BJ (cell line): ENCODE measurements at regions not wholly inside any gene's neighbourhood (a gene's known extent, or its start where the extent isn't known, plus 50 kb on each side); places are given as distances from the start of the nearest gene placed in this dataset.
"Not testable (repeated sequence)": the region's sequence is repeated elsewhere in the genome, so short reads cannot be mapped to it uniquely, and the experiment has no call there.

ENCODE experiments used
- CTCF ChIA-PET: fragments of 350-600 bp; formaldehyde crosslinking; extraction: SDS; loops from one replicate; lab custom pipeline; 2021; ENCODE audit warnings: antibody characterized with exemption, inconsistent platforms; lab: Yijun Ruan, JAX
- POLR2A ChIA-PET: fragments of 300-600 bp; sonication (Branson Sonifier 250); formaldehyde crosslinking; extraction: SDS; loops from one replicate; lab custom pipeline; 2021; ENCODE audit warnings: antibody characterized with exemption; lab: Charles Lee
- DNase-seq: peaks from one replicate; pipeline ENCODE4 v3.0.0-alpha.2; 2011; ENCODE audit warnings: low read depth
- H3K27me3 ChIP-seq: 2 replicates; pipeline ENCODE4 v1.6.0; 2011; ENCODE audit warnings: low read length; ENCODE audit not compliant: control insufficient read depth, insufficient read depth
- H3K36me3 ChIP-seq: 2 replicates; pipeline ENCODE4 v1.5.1; 2011; ENCODE audit warnings: low read length; ENCODE audit not compliant: control insufficient read depth, insufficient read depth
- H3K4me3 ChIP-seq: 2 replicates; pipeline ENCODE4 v1.5.1; 2011; ENCODE audit warnings: low read depth, mild to moderate bottlenecking, control low read depth, low read length
- TF ChIP-seq, protein P1 (sequence below): IDR thresholded peaks from 2 replicates; pipeline ENCODE4 v1.5.1; 2011; ENCODE audit warnings: low read depth, mild to moderate bottlenecking, control low read depth, inconsistent platforms, low read length, moderate library complexity; ENCODE audit not compliant: insufficient read depth

GRCh38 chr17:62226610-62227240 is 153.6 kb upstream of the EFCAB3 start:
- CTCF ChIA-PET, H3K36me3 ChIP-seq, H3K4me3 ChIP-seq, H3K27me3 ChIP-seq, DNase-seq, POLR2A ChIA-PET: not testable (repeated sequence)
- TF ChIP-seq, protein P1, sequence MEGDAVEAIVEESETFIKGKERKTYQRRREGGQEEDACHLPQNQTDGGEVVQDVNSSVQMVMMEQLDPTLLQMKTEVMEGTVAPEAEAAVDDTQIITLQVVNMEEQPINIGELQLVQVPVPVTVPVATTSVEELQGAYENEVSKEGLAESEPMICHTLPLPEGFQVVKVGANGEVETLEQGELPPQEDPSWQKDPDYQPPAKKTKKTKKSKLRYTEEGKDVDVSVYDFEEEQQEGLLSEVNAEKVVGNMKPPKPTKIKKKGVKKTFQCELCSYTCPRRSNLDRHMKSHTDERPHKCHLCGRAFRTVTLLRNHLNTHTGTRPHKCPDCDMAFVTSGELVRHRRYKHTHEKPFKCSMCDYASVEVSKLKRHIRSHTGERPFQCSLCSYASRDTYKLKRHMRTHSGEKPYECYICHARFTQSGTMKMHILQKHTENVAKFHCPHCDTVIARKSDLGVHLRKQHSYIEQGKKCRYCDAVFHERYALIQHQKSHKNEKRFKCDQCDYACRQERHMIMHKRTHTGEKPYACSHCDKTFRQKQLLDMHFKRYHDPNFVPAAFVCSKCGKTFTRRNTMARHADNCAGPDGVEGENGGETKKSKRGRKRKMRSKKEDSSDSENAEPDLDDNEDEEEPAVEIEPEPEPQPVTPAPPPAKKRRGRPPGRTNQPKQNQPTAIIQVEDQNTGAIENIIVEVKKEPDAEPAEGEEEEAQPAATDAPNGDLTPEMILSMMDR: 0 out of 2 replicates have a peak, but pooled peaks have one; percentile 3

DNA sequence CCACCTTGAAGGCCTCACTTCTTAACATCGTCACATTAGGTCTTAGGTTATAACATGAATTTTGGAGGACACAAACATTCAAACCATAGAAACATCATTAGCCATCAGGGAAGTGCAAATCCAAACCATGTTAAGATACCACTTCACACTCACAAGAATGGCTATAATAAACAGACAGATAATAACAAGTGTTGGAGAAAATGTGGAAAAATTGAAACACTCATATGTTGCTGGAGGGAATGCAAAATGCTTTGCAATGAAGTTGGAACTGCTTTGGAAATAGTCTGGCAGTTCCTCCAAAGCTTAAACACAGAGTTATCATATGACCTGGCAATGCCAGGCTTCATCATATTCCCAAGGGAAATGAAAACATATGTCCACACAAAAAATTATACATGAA is 156.8 kb upstream of the EFCAB3 start:
- H3K4me3 ChIP-seq, POLR2A ChIA-PET, H3K36me3 ChIP-seq, DNase-seq, CTCF ChIA-PET, H3K27me3 ChIP-seq: not testable (repeated sequence)

DNA sequence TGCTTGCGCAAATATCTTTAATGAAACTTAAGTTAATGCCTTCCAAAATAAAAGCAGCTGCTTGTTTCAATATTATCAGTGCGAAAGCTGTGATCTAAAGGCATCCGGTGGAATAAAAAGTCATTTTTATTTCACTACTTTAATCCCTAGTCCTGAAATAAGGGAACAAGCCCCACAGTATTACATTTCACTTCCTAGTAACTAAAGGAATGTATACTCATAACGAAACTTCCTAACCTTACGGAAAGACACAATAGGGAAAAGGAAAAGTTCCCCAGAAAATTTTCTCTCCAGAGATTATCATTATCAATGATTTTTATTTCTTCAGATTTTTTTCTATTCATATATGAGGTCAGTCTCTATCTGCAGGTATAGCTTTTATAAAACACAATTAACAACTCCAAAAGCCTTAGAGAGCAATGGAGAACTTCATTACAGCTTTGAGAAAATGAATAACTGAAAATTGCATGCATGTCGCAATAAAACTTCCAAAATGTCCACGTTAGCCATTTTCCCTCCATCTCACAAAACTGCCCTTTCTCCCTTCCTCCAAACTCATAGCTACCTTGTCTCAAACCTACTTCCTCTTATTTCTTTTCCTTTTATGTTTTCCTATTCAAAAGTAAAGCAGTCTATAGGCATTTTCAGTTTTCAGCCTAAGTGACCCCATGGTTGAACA is 154.3 kb upstream of the MED13 start:
- TF ChIP-seq, protein P1: no peak
- ChIA-PET POLR2A (no interaction called here), CTCF (no interaction called here)
- H3K27me3 ChIP-seq: no peaks in the 10 kb centered on the region
- H3K4me3 ChIP-seq: no peak overlapping the region
- no peak for DNase-seq
- H3K36me3 ChIP-seq: no peaks in the 10 kb centered on the region

GRCh38 chr17:62216847-62217246 is 151.8 kb upstream of the MED13 start:
- no peaks in the 10 kb centered on the region for H3K36me3 ChIP-seq
- H3K27me3 ChIP-seq: no peaks in the 10 kb centered on the region
- TF ChIP-seq, protein P1: no peak
- H3K4me3 ChIP-seq: no peak overlapping the region
- ChIA-PET POLR2A (no interaction called here), CTCF (no interaction called here)
- DNase-seq: no peak

GRCh38 chr17:62215891-62216290 is 150.8 kb upstream of the MED13 start:
- DNase-seq, H3K27me3 ChIP-seq, H3K4me3 ChIP-seq, H3K36me3 ChIP-seq, POLR2A ChIA-PET, CTCF ChIA-PET: not testable (repeated sequence)

- ChIA-PET CTCF (no interaction called here), POLR2A (no interaction called here)
- H3K36me3 ChIP-seq: no peaks in the 10 kb centered on the region
- TF ChIP-seq, protein P1: no peak
- H3K27me3 ChIP-seq: no peaks in the 10 kb centered on the region; the same call in 1 of the 2 replicates
- no peak overlapping the region for H3K4me3 ChIP-seq
- no peak for DNase-seq
Observed at GRCh38 chr17:62206550-62206949, 141.5 kb upstream of the MED13 start.

- H3K27me3 ChIP-seq, H3K36me3 ChIP-seq, CTCF ChIA-PET, H3K4me3 ChIP-seq, POLR2A ChIA-PET, DNase-seq: not testable (repeated sequence)
Observed at GRCh38 chr17:62197156-62197555, 132.1 kb upstream of the MED13 start.

- H3K4me3 ChIP-seq, H3K36me3 ChIP-seq, H3K27me3 ChIP-seq, POLR2A ChIA-PET, DNase-seq: not testable (repeated sequence)
- CTCF ChIA-PET: interaction anchor here (0.7 kb wide), 1 partner anchor 785 kb away, joined by 3 read pairs; no protein-coding TSS in a partner anchor
Observed at GRCh38 chr17:62196587-62196986, 131.5 kb upstream of the MED13 start.
